ENCODE measurements at regions not wholly inside any gene's neighbourhood (a gene's known extent, or its start where the extent isn't known, plus 50 kb on each side); places are given as distances from the start of the nearest gene placed in this dataset.

GRCh38 chr9:117987945-117988344 is 283.7 kb downstream of the TLR4 start:
- Histone ChIP-seq H3K79me2 (replicated peaks; ENCODE audit: insufficient read depth) (no peaks in the 10 kb centered on the region), H3K27ac (ENCODE audit: low read depth) (no peak overlapping the region), H4K20me1 (replicated peaks; ENCODE audit: insufficient read depth) (no peaks in the 10 kb centered on the region), H3K36me3 (ENCODE audit: insufficient read depth) (no peaks in the 10 kb centered on the region), H3K4me3 (no peak overlapping the region), H3K4me2 (no peak overlapping the region), H3K4me1 (ENCODE audit: insufficient read depth) (no peaks in the 10 kb centered on the region), H3K27me3 (ENCODE audit: insufficient read depth) (no peaks in the 10 kb centered on the region), H3K9me2 (ENCODE audit: insufficient read depth) (0 out of 2 replicates have a peak, but pooled peaks cover 6% of the 10 kb centered on the region), H2AFZ (no peak overlapping the region), H3F3A (replicated peaks; ENCODE audit: low read depth) (no peaks in the 10 kb centered on the region)
- Mint-ChIP-seq H3K27me3 (ENCODE audit: insufficient read depth, low read depth, poor library complexity) (peaks cover 4% of the 10 kb centered on the region), H3K36me3 (ENCODE audit: low read depth) (peaks cover 3% of the 10 kb centered on the region; the same call in 2 of the 3 replicates), H3K9me3 (peaks cover 67% of the 10 kb centered on the region), H3K4me1 (no peaks in the 10 kb centered on the region), H3K4me3 (no peak overlapping the region), H3K27ac (no peak overlapping the region)
- TF ChIP-seq EZH2phosphoT487 (IDR thresholded peaks at IDR 0.05; ENCODE audit: unreplicated experiment) (no peak), JUNB (IDR thresholded peaks at IDR 0.05; ENCODE audit: unreplicated experiment) (no peak), EZH2 (IDR thresholded peaks at IDR 0.05; ENCODE audit: low read depth, unreplicated experiment) (no peak), ZNF462 (CRISPR knock-in tag; IDR thresholded peaks at IDR 0.05) (no peak), NANOG (IDR thresholded peaks at IDR 0.05; ENCODE audit: borderline replicate concordance) (no peak), ETS1 (IDR thresholded peaks at IDR 0.05) (no peak), CREB1 (CRISPR knock-in tag; IDR thresholded peaks at IDR 0.05; ENCODE audit: low read depth) (no peak), ZNF331 (CRISPR knock-in tag; IDR thresholded peaks at IDR 0.05; ENCODE audit: low read depth) (no peak), STAT1 (IDR thresholded peaks at IDR 0.05; ENCODE audit: unreplicated experiment) (no peak), ZNF114 (CRISPR knock-in tag; IDR thresholded peaks at IDR 0.05) (no peak), POLR2AphosphoS5 (IDR thresholded peaks at IDR 0.05; ENCODE audit: low read depth) (no peak)
- TF ChIP-seq, protein P1, sequence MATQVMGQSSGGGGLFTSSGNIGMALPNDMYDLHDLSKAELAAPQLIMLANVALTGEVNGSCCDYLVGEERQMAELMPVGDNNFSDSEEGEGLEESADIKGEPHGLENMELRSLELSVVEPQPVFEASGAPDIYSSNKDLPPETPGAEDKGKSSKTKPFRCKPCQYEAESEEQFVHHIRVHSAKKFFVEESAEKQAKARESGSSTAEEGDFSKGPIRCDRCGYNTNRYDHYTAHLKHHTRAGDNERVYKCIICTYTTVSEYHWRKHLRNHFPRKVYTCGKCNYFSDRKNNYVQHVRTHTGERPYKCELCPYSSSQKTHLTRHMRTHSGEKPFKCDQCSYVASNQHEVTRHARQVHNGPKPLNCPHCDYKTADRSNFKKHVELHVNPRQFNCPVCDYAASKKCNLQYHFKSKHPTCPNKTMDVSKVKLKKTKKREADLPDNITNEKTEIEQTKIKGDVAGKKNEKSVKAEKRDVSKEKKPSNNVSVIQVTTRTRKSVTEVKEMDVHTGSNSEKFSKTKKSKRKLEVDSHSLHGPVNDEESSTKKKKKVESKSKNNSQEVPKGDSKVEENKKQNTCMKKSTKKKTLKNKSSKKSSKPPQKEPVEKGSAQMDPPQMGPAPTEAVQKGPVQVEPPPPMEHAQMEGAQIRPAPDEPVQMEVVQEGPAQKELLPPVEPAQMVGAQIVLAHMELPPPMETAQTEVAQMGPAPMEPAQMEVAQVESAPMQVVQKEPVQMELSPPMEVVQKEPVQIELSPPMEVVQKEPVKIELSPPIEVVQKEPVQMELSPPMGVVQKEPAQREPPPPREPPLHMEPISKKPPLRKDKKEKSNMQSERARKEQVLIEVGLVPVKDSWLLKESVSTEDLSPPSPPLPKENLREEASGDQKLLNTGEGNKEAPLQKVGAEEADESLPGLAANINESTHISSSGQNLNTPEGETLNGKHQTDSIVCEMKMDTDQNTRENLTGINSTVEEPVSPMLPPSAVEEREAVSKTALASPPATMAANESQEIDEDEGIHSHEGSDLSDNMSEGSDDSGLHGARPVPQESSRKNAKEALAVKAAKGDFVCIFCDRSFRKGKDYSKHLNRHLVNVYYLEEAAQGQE (IDR thresholded peaks at IDR 0.05; ENCODE audit: unreplicated experiment), result no peak
- TF ChIP-seq, protein P2, sequence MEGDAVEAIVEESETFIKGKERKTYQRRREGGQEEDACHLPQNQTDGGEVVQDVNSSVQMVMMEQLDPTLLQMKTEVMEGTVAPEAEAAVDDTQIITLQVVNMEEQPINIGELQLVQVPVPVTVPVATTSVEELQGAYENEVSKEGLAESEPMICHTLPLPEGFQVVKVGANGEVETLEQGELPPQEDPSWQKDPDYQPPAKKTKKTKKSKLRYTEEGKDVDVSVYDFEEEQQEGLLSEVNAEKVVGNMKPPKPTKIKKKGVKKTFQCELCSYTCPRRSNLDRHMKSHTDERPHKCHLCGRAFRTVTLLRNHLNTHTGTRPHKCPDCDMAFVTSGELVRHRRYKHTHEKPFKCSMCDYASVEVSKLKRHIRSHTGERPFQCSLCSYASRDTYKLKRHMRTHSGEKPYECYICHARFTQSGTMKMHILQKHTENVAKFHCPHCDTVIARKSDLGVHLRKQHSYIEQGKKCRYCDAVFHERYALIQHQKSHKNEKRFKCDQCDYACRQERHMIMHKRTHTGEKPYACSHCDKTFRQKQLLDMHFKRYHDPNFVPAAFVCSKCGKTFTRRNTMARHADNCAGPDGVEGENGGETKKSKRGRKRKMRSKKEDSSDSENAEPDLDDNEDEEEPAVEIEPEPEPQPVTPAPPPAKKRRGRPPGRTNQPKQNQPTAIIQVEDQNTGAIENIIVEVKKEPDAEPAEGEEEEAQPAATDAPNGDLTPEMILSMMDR (conservative IDR thresholded peaks at IDR 0.05; ENCODE audit: low read depth in 2 of 2), result no peak
- DNase-seq (ENCODE audit: low spot score), result no peak
- no peak for ATAC-seq

Data from GM23338 (cell line).